ENCODE measurements at regions not wholly inside any gene's neighbourhood (a gene's known extent, or its start where the extent isn't known, plus 50 kb on each side); places are given as distances from the start of the nearest gene placed in this dataset.

DNA sequence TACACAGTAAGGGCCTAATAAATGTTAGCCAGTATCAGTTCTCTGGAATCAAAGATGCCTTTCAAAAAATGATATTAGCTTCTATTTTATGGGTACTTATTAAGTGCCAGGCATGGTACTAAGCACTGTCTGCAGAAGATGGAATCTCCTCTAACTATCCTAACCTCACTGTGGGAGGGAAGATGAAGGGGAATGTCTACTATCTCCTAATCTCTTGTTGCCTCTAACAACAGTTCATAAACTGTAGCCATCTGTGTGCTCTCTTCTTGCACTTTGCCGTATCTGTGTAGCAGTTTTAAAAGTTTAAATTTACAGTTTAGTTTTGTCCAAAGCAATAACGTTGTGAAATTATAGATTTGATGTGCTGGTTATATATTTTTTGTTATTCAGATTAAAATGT lies 99.6 kb upstream of the CCDC112 start:
- intact Hi-C loops (cut with DNase I; ENCODE audit: low total_unique reads), result no loop called here
- no peaks in the 10 kb centered on the region for H3K27me3 ChIP-seq
- no peak for TF ChIP-seq POLR2A (IDR thresholded peaks at IDR 0.05)
- TF ChIP-seq, protein P1, sequence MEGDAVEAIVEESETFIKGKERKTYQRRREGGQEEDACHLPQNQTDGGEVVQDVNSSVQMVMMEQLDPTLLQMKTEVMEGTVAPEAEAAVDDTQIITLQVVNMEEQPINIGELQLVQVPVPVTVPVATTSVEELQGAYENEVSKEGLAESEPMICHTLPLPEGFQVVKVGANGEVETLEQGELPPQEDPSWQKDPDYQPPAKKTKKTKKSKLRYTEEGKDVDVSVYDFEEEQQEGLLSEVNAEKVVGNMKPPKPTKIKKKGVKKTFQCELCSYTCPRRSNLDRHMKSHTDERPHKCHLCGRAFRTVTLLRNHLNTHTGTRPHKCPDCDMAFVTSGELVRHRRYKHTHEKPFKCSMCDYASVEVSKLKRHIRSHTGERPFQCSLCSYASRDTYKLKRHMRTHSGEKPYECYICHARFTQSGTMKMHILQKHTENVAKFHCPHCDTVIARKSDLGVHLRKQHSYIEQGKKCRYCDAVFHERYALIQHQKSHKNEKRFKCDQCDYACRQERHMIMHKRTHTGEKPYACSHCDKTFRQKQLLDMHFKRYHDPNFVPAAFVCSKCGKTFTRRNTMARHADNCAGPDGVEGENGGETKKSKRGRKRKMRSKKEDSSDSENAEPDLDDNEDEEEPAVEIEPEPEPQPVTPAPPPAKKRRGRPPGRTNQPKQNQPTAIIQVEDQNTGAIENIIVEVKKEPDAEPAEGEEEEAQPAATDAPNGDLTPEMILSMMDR (IDR thresholded peaks at IDR 0.05 in 4 of 5, conservative IDR thresholded peaks at IDR 0.05 in 1 of 5), result no peak
- DNase-seq (no peak), ATAC-seq (no peak)
- H3K9me3 ChIP-seq, result no peaks in the 10 kb centered on the region
- no peaks in the 10 kb centered on the region for H3K36me3 ChIP-seq
- no peak overlapping the region for H3K27ac ChIP-seq
- no peak overlapping the region for H3K4me3 ChIP-seq
- H3K4me1 ChIP-seq, result peaks cover 0 to 8% of the 10 kb centered on the region in 2 donors
- in situ Hi-C loops (cut with MboI; ENCODE audit: low sequenced_read_pairs in 4 of 4), result no loop called here

DNA sequence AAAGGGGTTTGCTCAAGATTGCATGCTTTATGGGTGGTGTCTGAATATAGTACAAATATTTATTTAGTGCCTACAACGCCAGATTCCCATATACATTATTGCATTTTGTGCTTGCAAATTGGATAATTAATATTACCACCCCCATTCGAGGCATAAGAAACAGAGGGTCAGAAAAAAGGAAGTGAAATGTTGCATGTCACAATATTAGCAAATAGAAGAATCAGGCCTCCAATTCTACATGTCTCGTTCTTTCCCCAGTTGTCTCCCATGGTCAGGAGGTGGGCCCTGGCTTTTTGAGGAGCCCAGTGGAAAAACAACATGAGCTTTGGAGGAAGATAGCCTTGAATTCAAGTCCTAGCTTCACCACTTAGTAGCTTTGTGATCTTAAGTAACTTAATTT lies 98.1 kb upstream of the CCDC112 start:
- TF ChIP-seq, protein P1 (IDR thresholded peaks at IDR 0.05 in 4 of 5, conservative IDR thresholded peaks at IDR 0.05 in 1 of 5), result no peak
- TF ChIP-seq POLR2A (IDR thresholded peaks at IDR 0.05), result no peak
- Histone ChIP-seq H3K27ac (no peak overlapping the region), H3K36me3 (no peaks in the 10 kb centered on the region), H3K9me3 (no peaks in the 10 kb centered on the region), H3K4me3 (no peak overlapping the region), H3K27me3 (no peaks in the 10 kb centered on the region), H3K4me1 (peaks cover 0 to 8% of the 10 kb centered on the region in 2 donors)
- intact Hi-C loops (cut with DNase I; ENCODE audit: low total_unique reads) (no loop called here), in situ Hi-C loops (cut with MboI; ENCODE audit: low sequenced_read_pairs in 4 of 4) (no loop called here)
- no peak for ATAC-seq
- DNase-seq, result no peak

DNA sequence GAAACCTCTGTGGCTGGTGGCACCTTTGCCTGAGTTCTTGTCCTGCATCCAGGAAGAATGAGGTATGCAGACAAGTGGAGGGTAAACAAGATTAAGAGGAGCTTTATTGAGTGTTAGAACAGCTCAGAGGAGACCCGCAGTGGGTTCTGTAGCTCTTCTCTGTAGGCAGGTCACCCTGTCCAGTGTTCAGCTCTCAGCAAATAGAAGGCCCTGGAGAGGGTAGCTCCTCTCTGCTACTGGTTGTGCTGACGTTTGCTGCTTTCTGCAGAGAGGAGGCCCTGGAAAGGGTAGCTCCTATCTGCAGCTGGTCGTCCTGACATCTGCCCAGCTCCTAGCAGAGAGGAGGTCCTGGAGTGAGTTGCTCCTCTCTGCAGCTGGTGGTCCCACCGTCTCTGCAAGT lies 96.8 kb upstream of the CCDC112 start:
- TF ChIP-seq POLR2A (IDR thresholded peaks at IDR 0.05), result no peak
- TF ChIP-seq, protein P1 (IDR thresholded peaks at IDR 0.05 in 4 of 5, conservative IDR thresholded peaks at IDR 0.05 in 1 of 5), result no peak
- H3K36me3 ChIP-seq, result no peaks in the 10 kb centered on the region
- ATAC-seq, result no peak
- H3K27ac ChIP-seq, result no peak overlapping the region
- H3K4me3 ChIP-seq, result no peak overlapping the region
- H3K4me1 ChIP-seq, result peaks cover 0 to 8% of the 10 kb centered on the region in 2 donors
- in situ Hi-C loops (cut with MboI; ENCODE audit: low sequenced_read_pairs in 4 of 4), result no loop called here
- H3K27me3 ChIP-seq, result no peaks in the 10 kb centered on the region
- intact Hi-C loops (cut with DNase I; ENCODE audit: low total_unique reads), result no loop called here
- H3K9me3 ChIP-seq, result no peaks in the 10 kb centered on the region
- no peak for DNase-seq

GRCh38 chr5:115392611-115393010 lies 96.2 kb upstream of the CCDC112 start:
- intact Hi-C loops (cut with DNase I; ENCODE audit: low total_unique reads), result no loop called here
- no peak overlapping the region for H3K4me3 ChIP-seq
- no peaks in the 10 kb centered on the region for H3K27me3 ChIP-seq
- ATAC-seq (no peak), DNase-seq (no peak)
- TF ChIP-seq POLR2A (IDR thresholded peaks at IDR 0.05), result no peak
- TF ChIP-seq, protein P1 (IDR thresholded peaks at IDR 0.05 in 4 of 5, conservative IDR thresholded peaks at IDR 0.05 in 1 of 5), result no peak
- in situ Hi-C loops (cut with MboI; ENCODE audit: low sequenced_read_pairs in 4 of 4), result no loop called here
- H3K4me1 ChIP-seq, result peaks cover 0 to 8% of the 10 kb centered on the region in 2 donors
- no peak overlapping the region for H3K27ac ChIP-seq
- no peaks in the 10 kb centered on the region for H3K9me3 ChIP-seq
- no peaks in the 10 kb centered on the region for H3K36me3 ChIP-seq

DNA sequence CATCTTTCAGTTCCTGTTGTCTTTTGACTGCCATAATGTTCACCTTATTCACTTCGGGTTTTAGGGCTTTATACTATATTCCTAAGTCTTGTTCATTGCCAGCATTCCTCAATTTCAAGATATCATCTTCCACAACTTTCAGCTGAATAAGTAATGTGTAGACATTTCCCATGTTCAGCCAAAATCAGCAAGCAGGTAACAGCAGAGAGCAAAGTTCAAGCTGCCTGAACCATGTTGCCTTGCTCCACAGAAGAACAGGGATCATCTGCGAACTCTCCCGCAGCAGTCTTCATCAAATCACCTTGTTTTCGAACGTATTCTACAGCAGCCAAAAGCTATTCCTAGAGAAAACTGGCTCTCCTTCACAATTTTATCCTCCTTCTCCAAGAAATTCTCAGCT lies 95.3 kb upstream of the CCDC112 start:
- no peak overlapping the region for H3K4me3 ChIP-seq
- H3K36me3 ChIP-seq, result no peaks in the 10 kb centered on the region
- H3K27me3 ChIP-seq, result no peaks in the 10 kb centered on the region
- intact Hi-C loops (cut with DNase I; ENCODE audit: low total_unique reads) (no loop called here), in situ Hi-C loops (cut with MboI; ENCODE audit: low sequenced_read_pairs in 4 of 4) (no loop called here)
- no peak for DNase-seq
- ATAC-seq, result no peak
- no peaks in the 10 kb centered on the region for H3K9me3 ChIP-seq
- H3K27ac ChIP-seq, result no peak overlapping the region
- peaks cover 0 to 8% of the 10 kb centered on the region in 2 donors for H3K4me1 ChIP-seq
- TF ChIP-seq POLR2A (IDR thresholded peaks at IDR 0.05), result no peak
- TF ChIP-seq, protein P1 (IDR thresholded peaks at IDR 0.05 in 4 of 5, conservative IDR thresholded peaks at IDR 0.05 in 1 of 5), result no peak
